ENCODE measurements at regions not wholly inside any gene's neighbourhood (a gene's known extent, or its start where the extent isn't known, plus 50 kb on each side); places are given as distances from the start of the nearest gene placed in this dataset.

DNA sequence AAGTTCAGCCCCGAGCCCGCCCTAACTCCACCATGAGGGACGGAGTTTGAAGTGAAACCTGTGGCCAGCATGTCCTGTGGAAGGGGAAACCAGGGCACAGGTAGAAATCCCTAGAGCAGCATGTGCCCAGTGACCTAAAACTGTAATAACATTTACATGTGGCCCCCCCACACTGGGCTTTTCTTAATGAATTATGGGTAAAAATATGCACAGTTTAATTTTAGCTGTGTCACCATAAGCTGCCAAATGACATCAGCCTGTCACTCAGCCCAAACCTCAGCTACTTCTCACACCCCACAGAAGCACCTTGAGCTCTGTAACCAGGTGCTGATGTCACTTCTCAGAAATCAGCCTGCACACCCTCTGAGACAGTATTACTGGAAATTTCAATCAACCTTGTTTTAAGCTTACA, 50.0 kb upstream of the SLC19A1 start:
- ChIA-PET CTCF (interaction anchor here in 1 of 2 donors (0.9 to 1.0 kb wide), 2 partner anchors 36 to 304 kb away, joined by 11 to 12 read pairs; partner anchors contain the start of gene POFUT2), POLR2A (interaction anchor here (0.5 to 1.1 kb wide), 3 partner anchors 38 to 53 kb away, joined by 3 to 5 read pairs (median 3); no protein-coding TSS in a partner anchor)
- ATAC-seq (replicated peaks in 1 of 4) (peak; percentile 67 to 82 (median 71)), DNase-seq (peak in 34 of 35 experiments; percentile 25 to 91 (median 78))
- Mint-ChIP-seq H3K9me3 (peaks cover 1 to 3% (median 2%) of the 10 kb centered on the region in 3 donors), H3K36me3 (peaks cover under 1% of the 10 kb centered on the region), H3K27ac (no peak overlapping the region), H3K27me3 (peaks cover 0 to 16% of the 10 kb centered on the region in 2 donors), H3K4me1 (peaks cover 10 to 22% (median 18%) of the 10 kb centered on the region in 3 donors), H3K4me3 (no peak overlapping the region)
- H3K4me3 ChIP-seq (ENCODE audit: control insufficient read depth in 1 of 2, extremely low read depth in 1 of 2, low read length in 1 of 2): no peak overlapping the region
- no peaks in the 10 kb centered on the region for H3K36me3 ChIP-seq (ENCODE audit: control insufficient read depth in 2 of 2, extremely low read depth in 1 of 2, insufficient read depth in 1 of 2, low read length in 1 of 2)
- H3K9me3 ChIP-seq: no peaks in the 10 kb centered on the region
- H3K27me3 ChIP-seq (replicated peaks in 1 of 2; ENCODE audit: control insufficient read depth in 2 of 2, extremely low read depth in 1 of 2, insufficient read depth in 2 of 2, low read length in 1 of 2): peaks cover 1 to 23% of the 10 kb centered on the region in 2 experiments
- peak overlapping the region; percentile 62 for H3K27ac ChIP-seq (ENCODE audit: low read length)
- H3K4me1 ChIP-seq (ENCODE audit: control insufficient read depth in 1 of 2, extremely low read depth in 1 of 2, insufficient read depth in 2 of 2, low read length in 2 of 2): peaks cover 11 to 45% of the 10 kb centered on the region in 2 experiments
- 44% methylated on average over 3 of the region's 3 CpGs for WGBS (ENCODE audit: insufficient coverage)

DNA sequence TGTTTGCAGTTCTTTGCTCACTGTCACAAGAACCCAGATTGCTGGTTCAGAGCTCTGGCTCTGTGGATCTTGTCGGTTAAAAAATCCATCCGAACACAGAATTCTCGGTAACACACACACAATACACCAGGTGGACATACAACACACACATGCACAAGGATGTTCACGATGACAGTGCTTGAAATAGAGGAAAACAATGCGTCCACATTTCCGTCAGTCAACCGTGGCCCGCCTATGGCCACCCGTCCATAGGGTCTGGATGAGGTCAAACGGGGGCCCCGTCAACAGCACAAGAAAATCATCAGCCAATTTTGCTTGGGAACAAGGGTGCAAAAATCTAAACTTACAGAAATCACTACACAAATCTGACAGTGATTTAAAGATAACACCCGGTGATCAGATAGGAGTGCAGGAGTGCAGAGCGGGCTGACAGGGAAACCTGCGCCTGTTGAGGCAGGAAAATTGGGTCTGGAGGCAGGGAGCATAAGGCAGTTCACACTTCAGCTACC, 50.4 kb upstream of the SLC19A1 start:
- Histone ChIP-seq H3K36me3 (ENCODE audit: control insufficient read depth in 2 of 2, extremely low read depth in 1 of 2, insufficient read depth in 1 of 2, low read length in 1 of 2) (no peaks in the 10 kb centered on the region), H3K4me1 (ENCODE audit: control insufficient read depth in 1 of 2, extremely low read depth in 1 of 2, insufficient read depth in 2 of 2, low read length in 2 of 2) (peaks cover 11 to 45% of the 10 kb centered on the region in 2 experiments), H3K9me3 (no peaks in the 10 kb centered on the region), H3K27me3 (replicated peaks in 1 of 2; ENCODE audit: control insufficient read depth in 2 of 2, extremely low read depth in 1 of 2, insufficient read depth in 2 of 2, low read length in 1 of 2) (peaks cover 0 to 23% of the 10 kb centered on the region in 2 experiments), H3K27ac (ENCODE audit: low read length) (peak overlapping the region; percentile 62), H3K4me3 (ENCODE audit: control insufficient read depth in 1 of 2, extremely low read depth in 1 of 2, low read length in 1 of 2) (no peak overlapping the region)
- ATAC-seq (replicated peaks in 1 of 4) (no peak), DNase-seq (no peak)
- POLR2A ChIA-PET: interaction anchor here (0.5 to 1.1 kb wide), 3 partner anchors 38 to 52 kb away, joined by 3 to 5 read pairs (median 3); no protein-coding TSS in a partner anchor
- WGBS (ENCODE audit: insufficient coverage): 75% methylated on average over 7 of the region's 14 CpGs
- no peaks in the 10 kb centered on the region for H3K9me3 Mint-ChIP-seq
- no peaks in the 10 kb centered on the region for H3K36me3 Mint-ChIP-seq
- CTCF ChIA-PET: interaction anchor here in 1 of 2 donors (0.9 to 1.0 kb wide), 2 partner anchors 37 to 305 kb away, joined by 11 to 12 read pairs; partner anchors contain the start of gene POFUT2
- no peak overlapping the region for H3K4me3 Mint-ChIP-seq
- H3K27me3 Mint-ChIP-seq: peaks cover 0 to 15% of the 10 kb centered on the region in 2 donors
- no peak overlapping the region for H3K27ac Mint-ChIP-seq
- peaks cover 10 to 22% (median 18%) of the 10 kb centered on the region in 3 donors for H3K4me1 Mint-ChIP-seq

DNA sequence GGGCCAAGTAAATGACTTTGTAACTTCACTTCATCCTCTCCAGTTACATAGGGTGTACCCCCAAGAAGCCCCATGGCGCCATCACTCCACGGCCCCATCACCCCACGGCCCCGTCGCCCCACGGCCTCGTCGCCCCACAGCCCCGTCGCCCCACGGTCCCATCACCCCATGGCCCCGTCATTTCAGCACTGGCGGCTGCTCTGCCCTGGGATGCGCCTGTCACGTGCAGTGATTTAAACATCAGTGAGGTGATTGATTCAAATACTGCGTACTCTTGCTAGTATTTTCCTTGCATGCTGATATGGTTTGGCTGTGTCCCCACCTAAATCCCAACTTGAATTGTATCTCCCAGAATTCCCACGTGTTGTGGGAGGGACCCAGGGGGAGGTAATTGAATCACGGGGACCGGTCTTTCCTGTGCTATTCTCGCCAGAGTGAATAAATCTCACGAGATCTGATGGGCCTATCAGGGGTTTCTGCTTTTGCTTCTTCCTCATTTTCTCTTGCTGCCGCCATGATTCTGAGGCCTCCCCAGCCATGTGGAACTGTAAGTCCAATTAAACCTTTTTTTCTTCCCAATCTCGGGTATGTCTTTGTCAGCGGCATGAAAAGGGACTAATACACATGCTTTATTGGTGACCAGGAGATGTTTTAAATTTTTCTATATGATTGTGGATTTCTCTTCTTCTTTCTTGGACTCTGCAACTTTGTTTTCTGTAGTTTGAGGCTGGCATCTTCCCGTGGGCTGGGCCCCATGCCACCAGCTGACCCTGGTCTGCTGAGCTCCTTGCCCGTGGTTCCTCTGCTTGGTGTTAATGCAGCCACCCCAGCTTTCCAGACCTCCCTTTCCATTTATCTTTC, 50.1 kb upstream of the PCBP3 start:
- Histone ChIP-seq H3K9me3 (no peaks in the 10 kb centered on the region), H3K36me3 (ENCODE audit: control insufficient read depth in 2 of 2, extremely low read depth in 1 of 2, insufficient read depth in 1 of 2, low read length in 1 of 2) (no peaks in the 10 kb centered on the region), H3K4me3 (ENCODE audit: control insufficient read depth in 1 of 2, extremely low read depth in 1 of 2, low read length in 1 of 2) (no peak overlapping the region), H3K4me1 (ENCODE audit: control insufficient read depth in 1 of 2, extremely low read depth in 1 of 2, insufficient read depth in 2 of 2, low read length in 2 of 2) (peaks cover 11 to 45% of the 10 kb centered on the region in 2 experiments), H3K27me3 (replicated peaks in 1 of 2; ENCODE audit: control insufficient read depth in 2 of 2, extremely low read depth in 1 of 2, insufficient read depth in 2 of 2, low read length in 1 of 2) (peaks cover 0 to 28% of the 10 kb centered on the region in 2 experiments), H3K27ac (ENCODE audit: low read length) (peak overlapping the region; percentile 62)
- ATAC-seq (replicated peaks in 1 of 4) (no peak), DNase-seq (peak in 1 of 35 experiments; percentile 24)
- ChIA-PET POLR2A (no interaction called here), CTCF (no interaction called here)
- H3K4me1 Mint-ChIP-seq: peaks cover 10 to 22% (median 18%) of the 10 kb centered on the region in 3 donors
- peaks cover 0 to 9% of the 10 kb centered on the region in 2 donors for H3K27me3 Mint-ChIP-seq
- H3K4me3 Mint-ChIP-seq: no peak overlapping the region
- H3K9me3 Mint-ChIP-seq: no peaks in the 10 kb centered on the region
- WGBS (ENCODE audit: insufficient coverage): 83% methylated on average over 7 of the region's 26 CpGs
- peak overlapping the region in 1 of 2 donors; percentile 25 for H3K27ac Mint-ChIP-seq
- no peaks in the 10 kb centered on the region for H3K36me3 Mint-ChIP-seq

Measured in T-cell (primary cell).